VCaP (cell line): ENCODE measurements at regions not wholly inside any gene's neighbourhood (a gene's known extent, or its start where the extent isn't known, plus 50 kb on each side); places are given as distances from the start of the nearest gene placed in this dataset.

ENCODE experiments used
- H3K27ac ChIP-seq: fragments of 450-650 bp; 2 replicates; pipeline ENCODE4 v1.5.1; 2017
- TF ChIP-seq, protein P1 (sequence below): fragments of 450-650 bp; conservative IDR thresholded peaks from 2 replicates; pipeline ENCODE4 v1.5.1; 2017; ENCODE audit warnings: mild to moderate bottlenecking, moderate library complexity

DNA sequence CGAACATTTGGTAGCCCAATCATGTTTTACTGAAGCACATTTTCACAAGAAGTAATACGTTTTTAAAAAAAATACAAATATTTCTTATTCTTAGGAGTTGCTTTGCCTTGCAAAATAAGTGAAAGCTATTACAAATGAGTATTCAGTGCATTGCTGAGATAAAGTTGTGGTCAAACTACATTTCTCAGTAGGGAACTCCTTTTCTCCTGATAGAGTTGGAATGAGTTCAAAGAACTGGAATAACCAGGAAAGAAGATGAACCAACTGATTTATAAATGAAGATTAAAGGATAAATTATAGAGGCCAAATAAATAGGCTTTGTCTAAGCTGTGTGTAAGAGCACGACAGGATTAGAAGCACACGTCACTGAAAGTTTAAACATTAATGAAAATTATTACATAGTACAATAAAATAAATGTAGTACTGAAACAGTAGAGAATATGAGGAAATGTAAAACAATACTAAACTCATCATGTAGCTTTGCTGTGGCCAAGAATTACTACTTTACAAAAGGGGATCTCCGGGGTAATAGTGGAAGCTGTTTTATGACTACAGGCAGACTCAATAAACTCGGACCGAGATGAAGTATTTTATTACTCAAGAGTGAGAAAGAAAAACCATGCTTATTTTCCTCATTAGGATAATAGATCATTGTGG is 73.6 kb downstream of the KCNJ2 start:
- TF ChIP-seq, protein P1, sequence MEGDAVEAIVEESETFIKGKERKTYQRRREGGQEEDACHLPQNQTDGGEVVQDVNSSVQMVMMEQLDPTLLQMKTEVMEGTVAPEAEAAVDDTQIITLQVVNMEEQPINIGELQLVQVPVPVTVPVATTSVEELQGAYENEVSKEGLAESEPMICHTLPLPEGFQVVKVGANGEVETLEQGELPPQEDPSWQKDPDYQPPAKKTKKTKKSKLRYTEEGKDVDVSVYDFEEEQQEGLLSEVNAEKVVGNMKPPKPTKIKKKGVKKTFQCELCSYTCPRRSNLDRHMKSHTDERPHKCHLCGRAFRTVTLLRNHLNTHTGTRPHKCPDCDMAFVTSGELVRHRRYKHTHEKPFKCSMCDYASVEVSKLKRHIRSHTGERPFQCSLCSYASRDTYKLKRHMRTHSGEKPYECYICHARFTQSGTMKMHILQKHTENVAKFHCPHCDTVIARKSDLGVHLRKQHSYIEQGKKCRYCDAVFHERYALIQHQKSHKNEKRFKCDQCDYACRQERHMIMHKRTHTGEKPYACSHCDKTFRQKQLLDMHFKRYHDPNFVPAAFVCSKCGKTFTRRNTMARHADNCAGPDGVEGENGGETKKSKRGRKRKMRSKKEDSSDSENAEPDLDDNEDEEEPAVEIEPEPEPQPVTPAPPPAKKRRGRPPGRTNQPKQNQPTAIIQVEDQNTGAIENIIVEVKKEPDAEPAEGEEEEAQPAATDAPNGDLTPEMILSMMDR: no peak
- H3K27ac ChIP-seq: peak overlapping the region; percentile 59

DNA sequence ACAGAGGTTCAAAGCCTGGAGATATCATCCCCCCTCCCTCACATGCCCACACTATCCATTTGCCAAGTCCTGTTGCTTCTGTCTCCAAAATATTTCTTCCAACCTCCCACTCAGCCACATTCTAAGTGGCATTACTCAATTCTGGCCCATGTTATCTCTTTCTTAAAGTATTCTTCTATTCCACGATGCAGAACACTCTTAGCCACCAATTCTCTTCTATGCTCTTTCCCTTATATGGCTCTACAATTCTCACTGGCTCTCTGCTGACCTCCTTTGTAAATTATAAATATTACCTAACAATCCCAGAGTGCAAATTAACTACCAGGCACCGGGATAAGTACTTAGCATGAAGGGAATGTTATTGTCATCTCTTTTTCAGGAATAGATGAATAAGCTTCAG is 82.4 kb downstream of the KCNJ2 start:
- H3K27ac ChIP-seq: no peak overlapping the region
- TF ChIP-seq, protein P1: no peak

DNA sequence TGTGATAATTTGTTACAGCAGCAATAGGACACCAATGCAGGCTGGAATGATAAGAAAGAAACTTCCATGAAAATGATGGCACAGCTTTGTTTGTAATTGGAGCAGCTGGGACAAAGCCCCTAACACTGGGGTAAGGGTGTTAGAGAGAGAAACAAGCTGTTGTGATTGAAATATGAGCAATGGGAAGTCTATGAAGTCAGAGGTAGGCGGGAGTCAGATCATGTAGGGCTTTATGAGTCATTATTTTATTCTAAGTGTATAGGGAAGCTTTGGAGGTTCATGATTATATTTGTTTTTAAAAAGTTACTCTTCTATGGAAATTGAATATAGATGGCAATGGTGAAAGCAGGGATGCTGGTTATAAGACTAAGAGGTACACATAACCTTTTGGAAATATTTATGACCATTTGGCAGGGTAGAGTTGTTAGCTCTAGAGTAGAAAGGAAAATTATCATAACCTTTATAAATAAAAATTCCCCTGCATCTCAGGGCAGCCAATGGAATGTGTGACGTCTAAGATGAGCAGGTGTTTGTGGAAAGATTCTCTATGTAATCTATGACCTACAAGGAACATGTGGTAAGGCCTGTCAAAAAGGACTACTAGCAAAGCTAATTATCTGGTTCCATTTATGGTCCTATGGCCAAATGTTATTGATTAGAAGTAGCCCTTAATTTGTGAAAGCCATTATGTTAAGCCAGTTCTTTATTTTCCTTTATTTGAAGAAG is 85.6 kb downstream of the KCNJ2 start:
- H3K27ac ChIP-seq: no peak overlapping the region
- TF ChIP-seq, protein P1: no peak

DNA sequence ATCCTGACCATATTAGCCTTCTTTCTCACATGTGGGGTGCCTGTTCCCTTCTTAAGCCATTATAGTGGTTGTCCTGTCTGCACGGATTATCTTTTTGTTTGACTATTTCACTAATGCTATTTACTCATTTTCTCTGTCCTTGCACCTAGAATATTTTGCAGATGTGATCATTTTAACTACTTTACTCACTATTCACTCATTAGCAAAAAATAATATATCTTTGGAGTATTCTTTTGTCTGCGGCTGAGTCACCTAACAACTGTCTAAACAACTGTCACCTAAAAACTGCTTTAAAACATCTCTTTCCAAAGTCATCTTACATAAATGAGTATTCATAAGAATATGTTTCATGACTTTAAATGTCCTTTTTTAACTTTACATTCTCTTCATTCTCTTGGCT is 87.4 kb downstream of the KCNJ2 start:
- no peak overlapping the region for H3K27ac ChIP-seq
- TF ChIP-seq, protein P1: no peak

DNA sequence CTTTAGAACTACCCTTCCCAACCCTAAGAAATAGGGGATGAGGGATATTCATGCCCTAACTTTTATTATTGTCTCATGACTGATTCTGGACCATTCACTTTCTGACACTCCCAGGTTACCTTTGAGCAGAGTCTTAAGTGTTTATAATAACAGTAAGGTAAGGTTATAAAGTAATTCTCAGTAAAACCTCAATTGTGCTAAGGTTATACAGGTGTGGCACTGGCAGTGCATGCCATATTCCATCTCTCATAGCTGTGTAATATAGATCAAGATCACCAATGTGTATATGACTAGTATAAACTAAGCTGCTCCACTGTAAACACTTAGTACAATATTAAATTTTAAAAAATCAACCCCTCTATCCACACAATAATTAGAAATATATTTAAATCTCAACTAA is 89.1 kb downstream of the KCNJ2 start:
- no peak overlapping the region for H3K27ac ChIP-seq
- TF ChIP-seq, protein P1: no peak

DNA sequence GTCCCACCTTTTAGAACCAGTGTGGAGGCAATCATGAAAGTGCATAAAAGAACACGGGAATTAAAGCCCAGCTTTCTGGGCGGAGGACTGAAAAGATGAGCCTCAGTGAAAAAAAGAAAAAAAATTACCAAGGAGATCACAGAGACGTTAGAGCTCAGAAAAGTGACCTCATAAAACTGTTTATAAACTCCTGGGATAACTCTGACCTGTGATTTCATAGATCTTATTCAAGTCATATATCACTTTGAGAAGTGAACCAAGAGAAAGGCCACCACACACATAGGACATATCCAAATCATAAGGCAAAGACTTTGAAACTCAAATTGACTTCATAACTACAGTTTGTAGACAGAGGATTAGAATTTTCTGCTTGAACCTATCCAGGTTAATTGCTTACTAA is 90.1 kb downstream of the KCNJ2 start:
- no peak overlapping the region for H3K27ac ChIP-seq
- TF ChIP-seq, protein P1: no peak

DNA sequence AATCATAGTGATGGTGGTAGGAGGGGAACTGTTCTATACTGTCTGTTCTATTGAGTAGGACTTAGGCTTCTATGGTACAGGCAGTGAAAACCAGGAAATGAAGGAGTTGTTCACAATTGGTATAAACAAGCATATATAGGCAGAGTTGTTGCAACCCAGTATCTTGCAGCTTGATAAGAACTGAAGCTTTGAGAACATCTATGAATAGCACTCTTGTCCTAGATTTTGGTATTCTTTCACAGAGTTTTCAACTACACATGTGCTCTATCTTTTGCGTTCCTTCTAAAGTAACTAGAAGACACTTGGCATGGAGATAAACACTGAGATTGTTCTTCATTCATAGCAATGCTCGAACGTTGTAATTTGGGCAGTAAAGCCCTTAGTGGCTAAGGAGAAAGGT is 91.8 kb downstream of the KCNJ2 start:
- TF ChIP-seq, protein P1: no peak
- no peak overlapping the region for H3K27ac ChIP-seq
